ENCODE measurements at regions not wholly inside any gene's neighbourhood (a gene's known extent, or its start where the extent isn't known, plus 50 kb on each side); places are given as distances from the start of the nearest gene placed in this dataset.

DNA sequence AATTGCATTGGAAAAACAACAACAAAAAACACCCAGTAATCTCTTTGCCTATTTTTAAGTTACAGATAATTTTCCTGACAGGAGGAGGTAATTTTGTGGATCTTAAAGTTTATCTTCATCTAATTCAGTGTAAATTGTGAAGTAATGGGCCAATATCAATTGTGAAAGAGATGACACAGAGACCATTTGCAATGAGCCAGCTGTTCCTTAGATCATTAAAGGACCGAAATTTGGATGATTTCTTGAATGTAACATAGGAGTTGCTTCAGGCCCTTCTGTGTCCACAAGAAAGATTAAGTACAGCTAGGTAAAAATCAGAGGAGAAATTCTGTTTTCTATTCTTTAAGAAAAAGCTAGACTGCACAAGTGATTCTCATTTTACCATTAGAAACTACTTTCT lies 718.5 kb upstream of the ANO3 start:
- no peaks in the 10 kb centered on the region for H3K9me1 ChIP-seq (ENCODE audit: control insufficient read depth, extremely low read depth, insufficient read depth, low read length)
- dilution Hi-C loops (cut with MboI; ENCODE audit: extremely low pct_ligation_motif_present, low sequenced_read_pairs), result no loop called here
- FAIRE-seq, result no peak

DNA sequence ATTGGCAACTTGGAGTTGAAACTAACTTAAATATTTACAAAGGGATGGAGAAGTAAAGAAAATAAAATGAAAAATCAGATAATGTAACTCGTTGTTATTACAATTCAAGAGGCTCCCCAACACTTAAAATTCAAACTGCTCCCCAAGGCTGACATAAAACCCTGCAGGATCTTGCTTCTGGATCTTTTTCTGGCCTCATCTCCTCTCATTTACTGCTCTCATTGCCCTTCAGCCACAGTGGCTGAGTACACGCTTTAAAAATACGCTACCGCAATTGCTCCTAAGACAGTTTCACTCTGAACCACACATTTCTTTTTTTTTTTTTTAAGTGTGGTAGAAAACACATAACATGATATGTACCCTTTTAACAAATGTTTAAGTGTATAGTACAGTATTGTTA lies 718.1 kb upstream of the ANO3 start:
- no peak overlapping the region for H3K27ac ChIP-seq (ENCODE audit: control insufficient read depth, insufficient read depth, low read length)
- no peak overlapping the region for H2AFZ ChIP-seq (ENCODE audit: control insufficient read depth, low read length)
- H3K79me2 ChIP-seq (ENCODE audit: control insufficient read depth, insufficient read depth, low read length), result no peaks in the 10 kb centered on the region
- H3K4me1 ChIP-seq (ENCODE audit: control insufficient read depth, extremely low read depth, insufficient read depth, low read length), result no peaks in the 10 kb centered on the region
- H3K36me3 ChIP-seq (ENCODE audit: control insufficient read depth in 2 of 2, extremely low read depth in 1 of 2, insufficient read depth in 2 of 2, low read length in 2 of 2), result no peaks in the 10 kb centered on the region
- dilution Hi-C loops (cut with MboI; ENCODE audit: extremely low pct_ligation_motif_present, low sequenced_read_pairs), result no loop called here
- no peak overlapping the region for H3K4me2 ChIP-seq (ENCODE audit: control insufficient read depth, extremely low read depth, insufficient read depth, low read depth, low read length)
- no peaks in the 10 kb centered on the region for H3K9me1 ChIP-seq (ENCODE audit: control insufficient read depth, extremely low read depth, insufficient read depth, low read length)
- no peaks in the 10 kb centered on the region for H3K27me3 ChIP-seq (ENCODE audit: control insufficient read depth, extremely low read depth, insufficient read depth, low read length)
- no peaks in the 10 kb centered on the region for H3K9me3 ChIP-seq (ENCODE audit: control insufficient read depth, low read depth, low read length)
- H3K4me3 ChIP-seq (ENCODE audit: control insufficient read depth in 2 of 3, extremely low read depth in 1 of 3, insufficient read depth in 2 of 3, low read depth in 1 of 3, low read length in 3 of 3), result no peak overlapping the region
- H3K9ac ChIP-seq (ENCODE audit: control insufficient read depth, extremely low read depth, insufficient read depth, low read length), result no peak overlapping the region
- TF ChIP-seq EZH2 (IDR thresholded peaks at IDR 0.05; ENCODE audit: low read length), result no peak
- TF ChIP-seq, protein P1, sequence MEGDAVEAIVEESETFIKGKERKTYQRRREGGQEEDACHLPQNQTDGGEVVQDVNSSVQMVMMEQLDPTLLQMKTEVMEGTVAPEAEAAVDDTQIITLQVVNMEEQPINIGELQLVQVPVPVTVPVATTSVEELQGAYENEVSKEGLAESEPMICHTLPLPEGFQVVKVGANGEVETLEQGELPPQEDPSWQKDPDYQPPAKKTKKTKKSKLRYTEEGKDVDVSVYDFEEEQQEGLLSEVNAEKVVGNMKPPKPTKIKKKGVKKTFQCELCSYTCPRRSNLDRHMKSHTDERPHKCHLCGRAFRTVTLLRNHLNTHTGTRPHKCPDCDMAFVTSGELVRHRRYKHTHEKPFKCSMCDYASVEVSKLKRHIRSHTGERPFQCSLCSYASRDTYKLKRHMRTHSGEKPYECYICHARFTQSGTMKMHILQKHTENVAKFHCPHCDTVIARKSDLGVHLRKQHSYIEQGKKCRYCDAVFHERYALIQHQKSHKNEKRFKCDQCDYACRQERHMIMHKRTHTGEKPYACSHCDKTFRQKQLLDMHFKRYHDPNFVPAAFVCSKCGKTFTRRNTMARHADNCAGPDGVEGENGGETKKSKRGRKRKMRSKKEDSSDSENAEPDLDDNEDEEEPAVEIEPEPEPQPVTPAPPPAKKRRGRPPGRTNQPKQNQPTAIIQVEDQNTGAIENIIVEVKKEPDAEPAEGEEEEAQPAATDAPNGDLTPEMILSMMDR (optimal IDR thresholded peaks at IDR 0.05 in 1 of 3, IDR thresholded peaks at IDR 0.05 in 1 of 3, conservative IDR thresholded peaks at IDR 0.05 in 1 of 3; ENCODE audit: extremely low read depth in 1 of 3, insufficient read depth in 2 of 3, low read length in 3 of 3), result no peak
- FAIRE-seq (no peak), DNase-seq (ENCODE audit: low read depth, low spot score) (no peak)
- H4K20me1 ChIP-seq (ENCODE audit: control insufficient read depth, extremely low read depth, insufficient read depth, low read length), result no peaks in the 10 kb centered on the region

More for the DNA sequence above, 718.5 kb upstream of the ANO3 start:
- no peaks in the 10 kb centered on the region for H3K27me3 ChIP-seq (ENCODE audit: control insufficient read depth, extremely low read depth, insufficient read depth, low read length)
- no peak overlapping the region for H3K9ac ChIP-seq (ENCODE audit: control insufficient read depth, extremely low read depth, insufficient read depth, low read length)
- H4K20me1 ChIP-seq (ENCODE audit: control insufficient read depth, extremely low read depth, insufficient read depth, low read length), result no peaks in the 10 kb centered on the region
- TF ChIP-seq, protein P1 (optimal IDR thresholded peaks at IDR 0.05 in 1 of 3, IDR thresholded peaks at IDR 0.05 in 1 of 3, conservative IDR thresholded peaks at IDR 0.05 in 1 of 3; ENCODE audit: extremely low read depth in 1 of 3, insufficient read depth in 2 of 3, low read length in 3 of 3), result no peak
- no peak for TF ChIP-seq EZH2 (IDR thresholded peaks at IDR 0.05; ENCODE audit: low read length)
- H2AFZ ChIP-seq (ENCODE audit: control insufficient read depth, low read length), result no peak overlapping the region
- H3K36me3 ChIP-seq (ENCODE audit: control insufficient read depth in 2 of 2, extremely low read depth in 1 of 2, insufficient read depth in 2 of 2, low read length in 2 of 2), result no peaks in the 10 kb centered on the region
- no peaks in the 10 kb centered on the region for H3K4me1 ChIP-seq (ENCODE audit: control insufficient read depth, extremely low read depth, insufficient read depth, low read length)
- no peaks in the 10 kb centered on the region for H3K9me3 ChIP-seq (ENCODE audit: control insufficient read depth, low read depth, low read length)
- H3K79me2 ChIP-seq (ENCODE audit: control insufficient read depth, insufficient read depth, low read length), result no peaks in the 10 kb centered on the region
- no peak overlapping the region for H3K4me3 ChIP-seq (ENCODE audit: control insufficient read depth in 2 of 3, extremely low read depth in 1 of 3, insufficient read depth in 2 of 3, low read depth in 1 of 3, low read length in 3 of 3)
- H3K27ac ChIP-seq (ENCODE audit: control insufficient read depth, insufficient read depth, low read length), result no peak overlapping the region
- no peak for DNase-seq (ENCODE audit: low read depth, low spot score)
- H3K4me2 ChIP-seq (ENCODE audit: control insufficient read depth, extremely low read depth, insufficient read depth, low read depth, low read length), result no peak overlapping the region

All from keratinocyte (primary cell).